Esophagus muscularis mucosa (tissue), 4 donors: ENCODE measurements at regions not wholly inside any gene's neighbourhood (a gene's known extent, or its start where the extent isn't known, plus 50 kb on each side); places are given as distances from the start of the nearest gene placed in this dataset.

ENCODE experiments used
- DNase-seq: peaks from one replicate; pipeline ENCODE4 v3.0.0-alpha.2; 2017; ENCODE audit errors: extremely low spot score
- H3K27ac ChIP-seq, 4 donors: fragments of 200-600 bp; sonication (generic); replicated peaks in 1 of 4; 1 replicate in 3 of 4; 2 replicates in 1 of 4; pipeline ENCODE4 v1.5.1; 2016 to 2019; ENCODE audit warnings: mild to moderate bottlenecking in 1 of 4
- H3K27me3 ChIP-seq, 4 donors: fragments of 200-600 bp; sonication (generic); one replicate each; pipeline versions ENCODE4 v1.5.1 to v1.6.0; 2016 to 2019
- H3K36me3 ChIP-seq, 4 donors: fragments of 200-600 bp; sonication (generic); one replicate each; pipeline ENCODE4 v1.5.1; 2016 to 2019
- H3K4me1 ChIP-seq, 4 donors: fragments of 200-600 bp; sonication (generic); one replicate each; pipeline ENCODE4 v1.5.1; 2016 to 2019
- H3K4me3 ChIP-seq, 4 donors: fragments of 200-600 bp; sonication (generic); 1 replicate in 2 of 4; 2 replicates in 2 of 4; pipeline ENCODE4 v1.5.1; 2016 to 2019; ENCODE audit warnings: mild to moderate bottlenecking in 4 of 4, moderate library complexity in 1 of 4
- H3K9me3 ChIP-seq, 4 donors: fragments of 200-600 bp; sonication (generic); 1 replicate in 3 of 4; 2 replicates in 1 of 4; pipeline ENCODE4 v1.5.1; 2016 to 2019
- CTCF ChIP-seq, 3 experiments: fragments of 200-600 bp in 2 of 3; fragments of 450-650 bp in 1 of 3; sonication (generic) in 2 of 3; IDR thresholded peaks; one replicate each; pipeline ENCODE4 v1.5.1; 2017 to 2019; ENCODE audit warnings: antibody characterized with exemption in 3 of 3, mild to moderate bottlenecking in 2 of 3, moderate library complexity in 1 of 3
- EP300 ChIP-seq: sonication (generic); formaldehyde crosslinking; IDR thresholded peaks from one replicate; pipeline ENCODE4 v1.6.1; 2017; ENCODE audit warnings: antibody characterized with exemption
- POLR2A ChIP-seq: fragments of 450-650 bp; IDR thresholded peaks from one replicate; pipeline ENCODE4 v1.6.1; 2017; ENCODE audit warnings: antibody characterized with exemption, moderate library complexity, mild to moderate bottlenecking, low read depth
- POLR2AphosphoS5 ChIP-seq, 2 donors: sonication (generic); formaldehyde crosslinking; IDR thresholded peaks; one replicate each; pipeline ENCODE4 v1.6.1; 2017; ENCODE audit warnings: antibody characterized with exemption in 2 of 2
- WGBS: methylation state at CpG from one replicate; pipeline ENCODE4 v1.1.5; 2018; 5-methylcytosine and 5-hydroxymethylcytosine counted together
- intact Hi-C: fragments of 100-400 bp; cut with DNase I; formaldehyde crosslinking; loops from one replicate; pipeline ENCODE4 v1.15.1; 2023

- intact Hi-C loops, result loop anchor here (10.0 kb wide), 1 partner anchor 102 kb away; no protein-coding TSS in a partner anchor
- Histone ChIP-seq H3K36me3 (no peaks in the 10 kb centered on the region), H3K4me1 (peaks cover 3 to 7% (median 5%) of the 10 kb centered on the region in 4 donors), H3K27ac (no peak overlapping the region), H3K4me3 (no peak overlapping the region), H3K9me3 (no peaks in the 10 kb centered on the region), H3K27me3 (peaks cover 0 to 9% (median 0%) of the 10 kb centered on the region in 4 donors)
- no peak for DNase-seq
- no peak for TF ChIP-seq CTCF (IDR thresholded peaks at IDR 0.05)
- no peak for TF ChIP-seq EP300
- TF ChIP-seq POLR2AphosphoS5 (IDR thresholded peaks at IDR 0.05), result no peak
- TF ChIP-seq POLR2A, result no peak
- 37% methylated on average over 2 of the region's 2 CpGs for WGBS
These were observed 74.5 kb upstream of the WWC1 start for GRCh38 chr5:168216989-168217388.

- Histone ChIP-seq H3K4me3 (no peak overlapping the region), H3K27me3 (peaks cover 0 to 9% (median 0%) of the 10 kb centered on the region in 4 donors), H3K4me1 (peaks cover 3 to 7% (median 5%) of the 10 kb centered on the region in 4 donors), H3K36me3 (no peaks in the 10 kb centered on the region), H3K27ac (no peak overlapping the region), H3K9me3 (no peaks in the 10 kb centered on the region)
- DNase-seq, result no peak
- 67% methylated on average over 7 of the region's 7 CpGs for WGBS
- no peak for TF ChIP-seq POLR2A
- no peak for TF ChIP-seq POLR2AphosphoS5 (IDR thresholded peaks at IDR 0.05)
- TF ChIP-seq CTCF (IDR thresholded peaks at IDR 0.05), result no peak
- TF ChIP-seq EP300, result no peak
- intact Hi-C loops, result loop anchor here (10.0 kb wide), 1 partner anchor 103 kb away; no protein-coding TSS in a partner anchor
These were observed 73.9 kb upstream of the WWC1 start for GRCh38 chr5:168217497-168217896.

- Histone ChIP-seq H3K27me3 (peaks cover 0 to 9% (median 0%) of the 10 kb centered on the region in 4 donors), H3K9me3 (no peaks in the 10 kb centered on the region), H3K36me3 (no peaks in the 10 kb centered on the region), H3K27ac (no peak overlapping the region), H3K4me1 (peaks cover 3 to 7% (median 5%) of the 10 kb centered on the region in 4 donors), H3K4me3 (no peak overlapping the region)
- no peak for DNase-seq
- intact Hi-C loops, result loop anchor here (2.0 to 10.0 kb wide), 2 partner anchors 104 to 496 kb away; no protein-coding TSS in a partner anchor
- TF ChIP-seq POLR2AphosphoS5 (IDR thresholded peaks at IDR 0.05) (no peak), POLR2A (no peak), CTCF (IDR thresholded peaks at IDR 0.05) (no peak), EP300 (no peak)
- 87% methylated on average over 6 of the region's 9 CpGs for WGBS
These were observed 72.7 kb upstream of the WWC1 start for GRCh38 chr5:168218746-168219145.

- H3K27me3 ChIP-seq, result peaks cover 0 to 13% (median 0%) of the 10 kb centered on the region in 4 donors
- H3K4me1 ChIP-seq, result peaks cover 3 to 7% (median 5%) of the 10 kb centered on the region in 4 donors
- no peak for DNase-seq
- intact Hi-C loops, result loop anchor here (2.0 to 10.0 kb wide), 2 partner anchors 105 to 497 kb away; no protein-coding TSS in a partner anchor
- H3K36me3 ChIP-seq, result no peaks in the 10 kb centered on the region
- H3K4me3 ChIP-seq, result peak overlapping the region in 1 of 4 donors; percentile 21
- no peaks in the 10 kb centered on the region for H3K9me3 ChIP-seq
- H3K27ac ChIP-seq, result no peak overlapping the region
- WGBS, result 32% methylated on average over 8 of the region's 8 CpGs
- TF ChIP-seq POLR2AphosphoS5 (IDR thresholded peaks at IDR 0.05) (no peak), CTCF (IDR thresholded peaks at IDR 0.05) (peak; percentile 81 to 90 (median 87))
These were observed 71.7 kb upstream of the WWC1 start for GRCh38 chr5:168219515-168220410.
